Forelimb muscle (tissue), 1 donor: ENCODE measurements at regions not wholly inside any gene's neighbourhood (a gene's known extent, or its start where the extent isn't known, plus 50 kb on each side); places are given as distances from the start of the nearest gene placed in this dataset.
"Not testable (repeated sequence)": the region's sequence is repeated elsewhere in the genome, so short reads cannot be mapped to it uniquely, and the experiment has no call there.

Source experiments
- DNase-seq: peaks from one replicate; pipeline ENCODE4 v3.0.0-alpha.2; 2013; ENCODE audit warnings: low read depth

DNA sequence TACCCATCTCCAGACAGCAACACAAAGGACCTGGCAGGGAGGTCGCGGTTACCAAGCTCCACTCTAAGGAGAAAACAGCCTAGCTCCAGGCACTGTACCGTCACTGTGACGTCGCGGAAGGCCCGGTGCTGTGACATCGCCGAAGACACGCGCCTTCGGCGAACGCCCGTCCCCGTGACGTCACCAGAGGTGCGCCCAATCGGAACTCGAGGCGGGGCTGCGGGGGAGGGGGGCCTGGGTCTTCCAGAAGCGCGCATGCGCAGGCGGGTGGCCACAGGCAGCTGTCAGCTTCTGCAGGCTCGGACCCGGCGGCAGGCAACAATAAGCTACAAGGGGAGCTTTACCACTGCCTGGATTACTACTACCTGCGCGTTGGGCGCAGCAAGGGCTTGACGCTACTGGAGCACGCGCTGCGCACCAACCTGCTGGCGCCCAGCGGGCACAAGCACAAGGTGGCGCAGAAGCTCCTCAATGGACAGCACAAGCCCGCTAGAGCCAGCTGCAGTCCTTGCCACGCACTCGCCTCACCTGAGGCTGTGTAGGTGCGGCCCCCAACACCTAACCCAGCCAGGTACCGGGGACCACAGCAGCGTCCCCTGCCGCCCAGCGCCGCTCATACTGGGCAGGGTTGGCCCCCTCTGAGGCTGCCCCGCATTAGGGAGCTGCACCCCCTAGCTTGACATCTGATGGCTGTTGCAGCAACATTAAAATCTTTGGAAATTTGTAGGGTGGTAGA is 208.4 kb downstream of the TPST1 start:
- peak; percentile 41 for DNase-seq

DNA sequence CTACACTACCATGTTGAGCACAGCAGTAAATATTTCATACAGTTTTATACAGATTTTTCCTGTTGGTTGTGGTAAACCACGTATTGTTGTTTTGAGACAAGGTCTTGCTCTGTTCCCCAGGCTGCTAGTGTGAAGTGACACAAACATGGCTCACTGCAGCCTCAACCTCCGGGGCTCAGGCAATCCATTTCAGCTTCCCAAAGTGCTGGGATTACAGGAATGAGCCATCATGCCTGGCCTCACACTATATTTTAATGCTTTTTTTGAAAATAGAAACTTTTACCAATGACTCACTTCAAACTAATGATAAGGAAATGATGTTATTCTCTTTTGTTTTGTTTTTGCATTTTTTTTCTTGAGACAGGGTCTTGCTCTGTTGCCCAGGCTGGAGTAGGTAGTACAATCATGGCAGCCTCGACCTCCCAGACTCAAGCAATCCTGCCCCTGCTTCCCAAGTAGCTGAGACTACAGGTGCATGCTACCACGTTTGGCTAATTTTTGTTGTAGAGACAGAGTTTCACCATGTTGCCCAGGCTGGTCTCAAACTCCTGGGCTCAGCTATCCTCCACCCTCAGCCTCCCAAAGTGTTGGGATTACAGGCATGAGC is 210.6 kb downstream of the TPST1 start:
- no peak for DNase-seq

DNA sequence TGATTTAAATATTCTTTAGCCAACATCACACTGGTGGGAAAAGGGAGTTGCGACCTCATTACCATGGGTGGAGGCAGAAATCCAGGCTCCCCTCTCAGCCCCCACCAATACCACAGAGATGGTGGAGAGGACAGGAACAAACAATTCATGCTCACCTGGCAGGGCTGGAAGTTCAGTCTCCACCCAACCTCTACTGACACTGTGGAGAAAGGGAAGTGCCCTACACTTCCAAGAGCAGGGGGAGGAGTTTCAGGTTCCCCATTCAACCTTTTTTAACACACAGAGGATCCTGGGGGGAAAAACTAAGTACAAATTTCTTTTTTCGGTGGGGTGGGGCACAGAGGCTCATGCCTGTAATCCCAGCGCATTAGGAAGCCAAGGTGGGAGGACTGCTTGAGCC is 210.1 kb upstream of the KCTD7 start:
- DNase-seq = no peak

DNA sequence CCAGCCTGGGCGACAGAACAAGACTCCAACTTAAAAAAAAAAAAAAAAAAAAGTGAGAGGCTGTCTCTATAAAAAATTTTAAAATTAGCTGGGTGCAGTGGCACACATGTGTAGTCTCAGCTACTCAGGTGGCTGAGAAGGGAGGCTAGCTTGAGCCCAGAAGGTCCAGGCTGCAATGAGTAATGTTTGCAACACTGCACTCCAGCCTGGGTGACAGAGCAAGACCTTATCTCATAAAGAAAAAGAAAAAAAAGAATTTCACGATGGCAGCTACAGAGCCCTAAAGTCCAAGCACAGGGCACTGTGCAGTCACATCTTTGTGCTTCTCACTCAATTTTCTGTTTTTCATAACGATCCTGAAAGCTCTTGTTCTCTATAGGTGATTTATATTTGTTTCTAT is 209.5 kb upstream of the KCTD7 start:
- DNase-seq = no peak

DNA sequence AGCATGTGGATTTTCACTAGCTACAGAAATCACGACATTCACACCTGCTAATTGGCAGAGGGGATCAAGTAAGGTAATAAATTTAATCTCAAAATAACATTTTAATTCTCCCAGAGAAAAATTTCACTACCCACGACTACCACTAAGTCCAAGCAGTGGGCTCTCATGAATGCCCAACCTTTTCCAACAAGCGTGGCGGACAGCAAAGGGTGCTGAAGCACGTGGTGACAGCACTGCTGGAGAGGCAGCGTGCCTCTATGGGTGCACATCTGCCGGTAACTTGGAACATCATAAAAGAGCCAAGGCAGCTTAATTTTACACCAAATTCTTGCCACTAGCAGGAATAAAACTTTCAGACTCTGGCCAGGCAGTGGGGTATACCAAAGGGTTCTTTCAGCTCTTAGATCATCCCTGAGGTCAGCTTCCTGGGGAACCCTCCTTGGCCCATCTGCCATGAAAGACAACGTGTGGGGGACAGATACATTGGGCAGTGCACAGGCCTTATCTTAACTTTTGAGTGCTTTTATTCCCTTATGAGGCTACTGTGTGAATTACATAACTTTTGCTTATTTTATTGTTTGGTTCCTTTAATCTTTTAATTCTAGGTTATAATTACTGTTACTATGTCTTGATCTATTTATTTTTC is 206.7 kb upstream of the KCTD7 start:
- no peak for DNase-seq

DNA sequence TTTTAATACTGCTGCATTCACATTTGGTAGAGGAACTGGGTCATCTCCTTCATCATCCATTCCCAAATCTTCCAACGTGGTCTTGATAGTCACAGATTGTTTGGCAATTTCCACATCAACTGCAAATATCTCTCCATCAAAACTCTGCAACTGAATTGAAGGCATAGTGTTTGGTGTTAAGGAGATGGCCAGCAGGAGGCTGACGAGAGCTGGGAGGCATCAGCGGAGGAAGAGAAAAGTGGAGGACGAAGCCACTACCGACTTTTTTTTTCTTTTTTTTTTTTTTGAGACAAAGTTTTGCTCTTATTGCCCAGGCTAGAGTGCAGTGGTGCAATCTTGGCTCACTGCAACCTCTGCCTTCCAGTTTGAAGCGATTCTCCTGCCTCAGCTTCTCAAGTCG is 205.0 kb upstream of the KCTD7 start:
- no peak for DNase-seq

DNA sequence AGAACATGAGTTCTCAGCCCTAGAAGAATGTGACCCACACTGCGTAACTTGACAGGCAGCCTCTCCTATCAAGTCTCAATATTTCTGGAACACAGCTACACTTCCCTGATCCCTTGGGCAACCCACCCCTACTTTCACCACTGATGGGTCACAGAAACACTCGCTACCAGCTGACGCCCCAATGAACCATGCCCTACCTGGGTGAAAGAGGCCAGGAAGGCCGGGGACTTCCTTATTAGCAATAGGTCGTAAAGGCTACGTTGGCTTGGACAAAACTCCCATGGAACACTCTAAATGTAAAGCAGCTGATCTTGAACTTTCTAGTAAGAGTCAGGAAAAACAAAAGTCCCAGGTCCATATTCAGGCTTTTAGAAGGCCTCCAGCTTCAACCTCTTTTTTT is 202.3 kb upstream of the KCTD7 start:
- DNase-seq = no peak

DNA sequence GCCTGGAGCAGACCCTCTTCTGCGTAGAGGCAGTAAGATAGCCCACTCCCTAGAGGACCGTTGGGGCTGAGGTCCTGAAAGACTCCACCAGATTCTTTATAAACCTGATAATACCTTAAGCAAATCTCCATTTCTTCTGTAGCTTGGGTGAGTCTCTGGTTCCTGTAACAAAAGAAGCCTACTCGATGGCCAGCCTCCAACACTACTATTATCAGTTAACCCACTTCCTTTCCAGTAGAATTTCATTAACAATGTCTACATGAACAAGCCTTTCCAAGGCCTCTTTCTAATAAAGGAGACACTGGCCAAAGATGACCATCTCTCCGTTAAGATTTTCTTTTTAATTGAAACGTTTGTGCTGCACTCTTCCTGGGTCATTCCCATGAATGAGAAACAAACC is 201.7 kb upstream of the KCTD7 start:
- DNase-seq = no peak

DNA sequence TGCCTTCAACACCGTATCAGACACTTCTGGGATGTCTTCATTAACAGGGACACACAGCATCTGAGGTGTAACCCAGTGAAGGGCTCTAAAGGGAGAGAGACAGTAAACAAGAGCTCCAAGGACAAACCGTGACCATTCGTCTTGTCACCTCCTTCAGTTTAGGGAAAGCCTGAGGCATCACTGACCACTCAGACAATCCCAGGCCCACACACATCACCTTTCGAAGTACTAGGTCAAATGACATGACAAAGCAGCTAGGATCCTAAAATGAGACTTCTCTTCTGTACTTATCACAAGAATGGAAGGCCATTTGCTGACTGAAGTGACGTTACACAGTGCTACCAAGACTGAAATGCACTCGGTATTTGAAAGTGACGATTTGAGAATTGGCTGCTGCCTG is 200.7 kb upstream of the KCTD7 start:
- no peak for DNase-seq

DNA sequence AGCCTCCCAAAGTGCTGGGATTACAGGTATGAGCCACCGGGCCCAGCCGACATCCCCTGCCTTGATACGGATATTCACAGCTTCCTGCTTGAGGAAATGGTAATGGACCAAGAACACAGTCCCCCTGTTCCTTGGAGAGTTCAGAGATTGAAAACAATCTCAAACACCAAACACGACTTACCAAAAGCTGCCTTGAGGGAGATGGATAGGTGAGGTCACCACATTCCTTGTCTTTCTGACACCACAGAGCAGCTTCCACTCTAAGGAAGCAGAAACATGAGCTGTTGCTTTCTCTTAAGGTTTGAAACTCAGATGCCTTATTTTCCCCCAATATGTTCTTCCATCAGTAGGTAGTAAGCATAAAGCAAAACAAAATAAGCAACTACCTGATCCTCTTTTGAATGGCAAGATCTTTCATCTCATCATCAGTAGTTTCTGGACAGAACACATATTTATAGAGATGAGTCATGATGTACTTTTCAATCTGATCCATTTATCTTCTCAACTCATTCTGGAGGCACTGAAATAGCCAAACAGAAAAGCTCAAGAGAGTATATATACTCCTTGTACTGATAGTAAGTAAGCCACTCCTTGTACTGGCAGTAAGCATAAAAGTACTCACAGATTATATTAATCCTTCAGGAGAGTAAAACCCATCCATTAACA is 199.1 kb upstream of the KCTD7 start:
- DNase-seq = no peak

DNA sequence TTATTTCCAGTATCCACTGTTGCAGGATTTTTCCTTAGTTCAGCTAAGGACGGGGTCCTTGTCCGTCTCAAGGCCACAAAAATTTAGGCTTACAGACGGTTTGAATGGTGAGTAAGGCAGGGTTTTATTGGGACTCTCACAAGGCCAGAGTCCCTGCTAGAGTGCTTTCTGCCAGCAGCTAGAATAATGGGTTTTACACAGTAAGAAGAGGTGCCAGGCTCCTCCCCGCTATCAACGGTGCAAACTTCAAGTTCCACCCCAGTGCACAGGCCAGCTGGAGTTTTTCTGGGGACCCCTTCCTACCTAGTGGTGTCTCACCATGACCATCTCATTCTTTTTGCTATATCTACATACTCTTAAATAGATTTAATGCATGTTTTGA is 198.5 kb upstream of the KCTD7 start:
- DNase-seq = no peak

DNA sequence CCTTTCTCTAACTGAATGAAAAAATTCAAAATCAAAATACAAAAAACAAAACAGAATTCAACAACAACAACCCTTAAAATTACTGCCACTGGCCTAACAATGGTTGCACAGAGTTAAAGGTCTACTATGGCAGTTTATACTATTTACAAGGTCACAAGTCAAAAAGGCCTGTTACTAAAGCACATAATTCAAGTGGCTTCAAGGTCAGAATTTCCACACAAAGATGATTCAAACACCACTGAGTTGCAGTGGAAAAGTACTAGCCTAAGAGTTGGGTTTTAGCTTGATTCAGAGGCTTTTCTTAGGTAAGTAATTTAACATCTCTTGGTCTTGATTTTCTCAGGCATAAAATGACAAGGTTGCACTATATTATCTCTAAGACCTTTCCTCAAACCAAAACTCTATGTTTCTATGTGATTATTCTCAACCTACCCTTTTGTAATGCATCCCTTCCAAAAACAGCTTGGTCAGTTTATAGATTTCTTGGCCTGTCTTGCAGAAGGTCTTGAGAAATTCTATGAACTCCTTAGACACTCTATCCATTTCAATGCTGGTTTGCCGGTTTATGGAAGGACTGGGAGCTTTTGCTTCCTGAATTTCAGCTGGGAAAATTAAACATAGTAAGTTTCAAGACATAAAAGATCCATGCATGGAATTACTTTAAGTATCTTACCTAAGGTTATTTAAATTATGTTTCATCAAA is 189.8 kb upstream of the KCTD7 start:
- not testable (repeated sequence) for DNase-seq

DNA sequence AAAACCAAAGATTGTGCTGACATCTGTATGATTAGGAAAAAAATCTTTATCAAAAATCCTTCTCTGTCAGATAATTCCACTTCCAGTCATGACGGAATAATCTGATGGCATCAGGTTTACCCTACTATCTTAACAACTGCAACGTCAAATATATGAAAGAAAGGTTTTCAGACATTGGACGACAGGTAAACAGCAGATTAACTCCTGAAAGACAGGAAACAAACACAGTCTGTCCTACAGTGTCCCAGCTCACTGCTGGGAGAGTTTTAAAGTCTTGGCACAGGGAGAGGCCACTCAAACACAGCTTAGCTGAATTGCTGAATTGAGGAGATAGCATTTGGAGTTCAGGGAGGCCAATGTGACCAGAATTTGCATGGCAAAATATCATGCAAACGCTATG is 186.3 kb upstream of the KCTD7 start:
- no peak for DNase-seq

DNA sequence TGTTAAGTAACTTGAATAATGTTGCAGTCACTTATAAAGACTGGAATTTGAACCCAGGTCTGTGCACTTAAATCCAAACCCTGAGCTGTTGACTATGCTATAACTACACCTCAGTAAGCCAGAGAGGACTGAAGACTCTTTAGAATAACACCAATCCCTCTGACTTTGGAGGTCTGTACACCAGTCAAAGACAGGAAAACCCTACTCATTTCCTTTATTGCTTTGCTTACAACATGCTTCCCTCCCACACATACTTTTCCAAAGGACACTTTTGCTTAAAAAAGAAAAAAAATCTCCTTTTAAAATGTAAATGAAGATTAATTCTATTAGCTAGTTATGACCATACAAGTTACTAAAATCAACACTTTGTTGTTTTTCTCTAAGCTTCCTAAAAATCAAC is 184.7 kb upstream of the KCTD7 start:
- DNase-seq = no peak

DNA sequence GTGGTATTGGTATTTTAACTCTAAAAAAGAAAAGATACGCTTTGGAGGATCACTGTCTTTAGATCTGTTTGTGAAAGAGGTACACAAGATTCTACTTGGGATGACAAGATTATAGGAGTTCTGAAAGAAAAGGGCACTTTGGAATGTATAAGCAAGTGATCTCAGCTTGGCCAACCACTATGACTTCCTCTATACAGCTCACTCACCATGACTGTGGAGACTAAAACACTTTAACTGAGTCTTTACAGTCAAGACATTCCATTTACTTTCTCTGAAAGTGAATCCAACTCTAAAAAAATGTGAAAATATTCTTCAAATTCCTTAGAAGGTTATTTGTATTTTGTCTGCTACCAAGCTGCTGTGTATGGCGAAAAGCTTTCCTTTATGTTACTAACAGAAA is 181.7 kb upstream of the KCTD7 start:
- DNase-seq = not testable (repeated sequence)

DNA sequence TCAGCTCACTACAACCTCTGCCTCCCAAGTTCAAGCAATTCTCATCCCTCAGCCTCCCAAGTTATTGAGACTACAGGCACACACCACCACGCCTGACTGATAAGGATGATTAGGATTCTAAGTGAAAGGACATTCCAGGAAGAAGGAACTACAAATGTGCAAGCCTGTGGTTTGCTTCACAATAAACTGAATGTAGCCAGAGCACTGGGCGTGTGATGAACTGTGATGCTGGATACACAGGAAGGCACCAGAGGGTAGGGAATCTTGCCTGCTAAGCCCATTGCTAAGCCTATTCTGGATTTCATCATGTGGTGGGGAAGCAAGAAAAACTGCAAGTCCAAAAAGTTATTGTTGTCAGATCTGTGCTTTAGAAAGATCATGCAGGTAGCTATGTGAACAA is 177.9 kb upstream of the KCTD7 start:
- DNase-seq = not testable (repeated sequence)

DNA sequence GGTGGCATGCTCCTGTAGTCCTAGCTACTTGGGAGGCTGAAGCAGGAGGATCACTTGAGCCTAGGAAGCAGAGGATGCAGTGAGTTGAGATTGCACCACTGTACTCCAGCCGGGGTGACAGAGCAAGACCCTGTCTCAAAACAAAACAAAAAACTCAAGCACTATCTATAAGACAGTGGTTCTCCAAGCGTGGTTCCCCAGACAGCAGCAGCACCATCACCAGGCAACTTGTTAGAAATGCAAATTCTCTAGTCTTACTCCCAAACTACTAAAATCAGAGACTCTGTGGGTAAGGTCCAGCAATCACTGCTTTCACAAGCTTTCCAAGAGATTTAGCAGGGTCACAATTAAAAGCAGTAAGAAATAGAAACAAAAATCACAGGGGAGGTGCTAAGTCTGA is 177.0 kb upstream of the KCTD7 start:
- DNase-seq = not testable (repeated sequence)

DNA sequence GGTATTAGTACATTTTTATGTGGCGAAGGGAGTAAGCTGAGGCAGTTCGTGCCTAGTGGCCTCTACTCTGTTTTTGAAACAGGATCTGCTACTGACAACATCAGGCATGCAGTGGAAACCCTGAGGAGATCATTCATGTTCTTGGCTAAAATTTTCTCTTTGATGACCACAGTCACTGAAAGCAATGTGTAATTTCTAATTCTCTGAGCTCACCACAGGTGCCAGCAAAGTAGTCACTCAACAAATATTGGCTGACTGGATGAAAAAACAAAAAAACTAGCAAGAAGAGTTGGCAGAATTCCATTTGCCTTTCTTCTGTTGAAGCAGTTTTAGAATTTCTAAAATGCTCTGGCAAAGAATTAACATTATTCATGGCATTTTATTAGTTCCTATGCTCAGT is 176.5 kb upstream of the KCTD7 start:
- no peak for DNase-seq

DNA sequence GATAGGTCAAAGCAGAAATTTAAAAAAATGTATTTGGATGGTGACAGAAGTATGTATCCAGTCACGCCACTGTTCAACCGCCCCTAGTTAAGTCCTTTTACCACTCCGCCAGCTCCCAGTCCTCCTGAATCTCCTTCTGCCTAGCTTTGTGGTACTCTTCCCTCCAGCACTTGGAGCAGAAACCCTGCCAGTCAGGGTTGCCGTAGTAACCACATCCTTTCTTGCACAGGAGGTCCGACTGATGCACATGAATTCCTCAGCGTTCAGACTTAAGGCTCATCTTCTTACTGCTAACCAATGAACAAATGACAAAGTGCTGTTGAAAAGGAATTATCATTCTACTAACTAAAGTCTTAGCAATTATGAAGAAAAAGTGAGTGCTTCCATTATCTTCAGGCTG is 175.3 kb upstream of the KCTD7 start:
- DNase-seq = no peak

DNA sequence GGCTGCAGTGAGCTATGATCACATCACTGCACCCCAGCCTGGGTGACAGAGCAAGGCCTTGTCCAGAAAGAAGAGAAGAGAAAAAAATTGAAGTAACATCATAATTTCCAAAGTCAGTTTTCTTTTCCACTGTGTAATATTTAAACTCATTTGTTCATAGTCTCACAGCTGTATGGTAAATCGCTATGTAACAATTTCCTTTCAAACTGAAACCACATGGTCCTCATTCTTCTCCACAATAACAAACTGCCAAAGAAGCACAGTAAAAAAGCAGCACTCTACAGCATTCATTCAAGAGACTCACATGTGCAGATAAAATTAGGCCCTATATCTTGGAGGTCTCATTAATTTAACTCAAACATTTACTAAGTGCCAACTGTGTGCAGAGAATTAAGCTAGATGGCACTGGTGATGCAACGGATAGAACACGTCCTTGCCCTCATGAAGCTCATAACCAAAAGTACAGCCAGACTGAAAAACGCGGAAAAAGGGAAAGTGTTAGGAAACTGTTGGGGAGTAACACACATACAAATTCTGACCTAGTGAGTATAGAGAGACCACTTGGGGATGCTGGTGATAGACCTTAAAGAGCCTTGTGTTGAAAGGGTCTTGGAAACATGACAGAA is 174.0 kb upstream of the KCTD7 start:
- no peak for DNase-seq

DNA sequence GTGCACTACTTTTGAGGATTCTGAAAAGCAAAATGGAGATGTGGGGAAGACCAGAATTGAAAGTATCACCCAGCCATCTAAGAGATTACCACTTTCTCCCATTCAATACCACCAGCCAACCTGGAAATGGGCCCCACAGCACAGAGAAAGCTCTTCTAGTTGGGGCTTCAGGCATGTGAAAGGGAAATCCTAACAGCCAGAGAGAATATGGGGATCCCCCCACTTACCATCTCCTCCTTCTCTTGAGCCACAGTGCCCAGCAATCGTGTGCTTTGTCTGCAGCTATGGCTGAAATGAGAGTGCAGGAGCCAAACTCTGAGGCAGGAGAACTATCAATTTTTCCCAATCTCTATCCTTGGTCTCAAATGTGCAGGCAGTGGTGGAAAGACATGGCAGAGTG is 173.2 kb upstream of the KCTD7 start:
- not testable (repeated sequence) for DNase-seq

DNA sequence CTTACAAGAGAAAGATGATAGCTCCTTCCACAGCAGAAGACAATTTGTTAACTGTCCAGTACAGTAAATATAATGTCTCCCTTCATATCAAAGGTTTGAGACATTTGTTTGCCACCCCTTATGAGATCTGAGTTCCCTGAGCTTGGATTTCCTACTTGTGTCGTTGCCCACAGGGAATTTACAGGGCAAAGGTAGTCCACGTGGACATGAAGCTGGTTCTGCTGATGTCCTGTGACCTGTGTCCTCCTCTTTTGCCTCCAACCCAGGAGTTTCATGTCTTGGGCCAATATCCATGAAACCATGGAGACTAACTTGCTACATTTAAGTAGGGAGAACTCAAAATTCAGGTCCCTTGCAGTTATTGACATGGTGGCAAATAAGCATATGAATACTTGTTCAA is 172.2 kb upstream of the KCTD7 start:
- DNase-seq = not testable (repeated sequence)
